ENCODE measurements at regions not wholly inside any gene's neighbourhood (a gene's known extent, or its start where the extent isn't known, plus 50 kb on each side); places are given as distances from the start of the nearest gene placed in this dataset.

DNA sequence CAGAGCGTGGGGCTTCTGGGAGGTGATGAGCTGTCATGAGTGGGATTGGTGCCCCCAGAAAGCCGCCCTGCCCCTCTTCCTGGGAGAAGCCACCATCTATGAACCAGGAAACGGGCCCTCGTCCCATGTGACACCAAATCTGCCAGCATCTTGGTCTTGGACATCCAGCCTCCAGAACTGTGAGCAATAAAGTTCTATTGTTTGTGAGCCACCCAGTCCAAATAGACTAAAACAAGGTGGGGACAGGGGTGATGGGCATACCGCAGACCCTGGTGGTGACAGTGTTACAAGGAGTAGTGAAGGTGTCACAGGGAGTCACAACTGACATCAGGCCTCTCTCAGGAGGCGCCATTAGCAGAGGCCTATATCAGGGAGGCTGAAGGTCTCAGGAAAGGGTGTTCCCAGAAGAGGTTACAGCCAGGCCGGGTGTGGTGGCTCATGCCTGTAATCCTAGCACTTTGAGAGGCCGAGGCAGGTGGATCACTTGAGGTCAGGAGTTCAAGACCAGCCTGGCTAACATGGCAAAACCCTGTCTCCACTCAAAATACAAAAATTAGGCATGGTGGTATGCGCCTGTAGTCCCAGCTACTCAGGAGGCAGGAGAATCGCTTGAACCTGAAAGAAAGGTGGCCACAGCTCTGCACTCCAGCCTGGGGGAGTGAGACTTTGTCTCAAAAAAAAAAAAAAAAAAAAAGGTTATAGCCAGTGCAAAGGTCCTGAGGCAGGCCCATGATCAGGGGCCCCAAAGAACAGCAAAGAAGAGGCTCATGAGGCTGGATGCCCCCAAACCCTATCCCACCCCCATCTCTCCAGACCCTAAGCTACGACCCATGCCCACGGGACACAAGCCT is 53.0 kb downstream of the NCOR2 start:
- no peaks in the 10 kb centered on the region for H3K9me3 Mint-ChIP-seq
- intact Hi-C loops (cut with micrococcal nuclease) = no loop called here
- peaks cover 22% of the 10 kb centered on the region for H3K4me1 Mint-ChIP-seq (ENCODE audit: low read depth)
- H3K36me3 Mint-ChIP-seq (ENCODE audit: low read depth) = peaks cover 6% of the 10 kb centered on the region
- H3K27me3 Mint-ChIP-seq = no peaks in the 10 kb centered on the region
- POLR2A ChIA-PET = interaction anchor here (1.0 kb wide), 1 partner anchor 20 kb away, joined by 3 read pairs; no protein-coding TSS in a partner anchor
- ATAC-seq (no peak), DNase-seq (no peak)
- TF ChIP-seq, protein P1, sequence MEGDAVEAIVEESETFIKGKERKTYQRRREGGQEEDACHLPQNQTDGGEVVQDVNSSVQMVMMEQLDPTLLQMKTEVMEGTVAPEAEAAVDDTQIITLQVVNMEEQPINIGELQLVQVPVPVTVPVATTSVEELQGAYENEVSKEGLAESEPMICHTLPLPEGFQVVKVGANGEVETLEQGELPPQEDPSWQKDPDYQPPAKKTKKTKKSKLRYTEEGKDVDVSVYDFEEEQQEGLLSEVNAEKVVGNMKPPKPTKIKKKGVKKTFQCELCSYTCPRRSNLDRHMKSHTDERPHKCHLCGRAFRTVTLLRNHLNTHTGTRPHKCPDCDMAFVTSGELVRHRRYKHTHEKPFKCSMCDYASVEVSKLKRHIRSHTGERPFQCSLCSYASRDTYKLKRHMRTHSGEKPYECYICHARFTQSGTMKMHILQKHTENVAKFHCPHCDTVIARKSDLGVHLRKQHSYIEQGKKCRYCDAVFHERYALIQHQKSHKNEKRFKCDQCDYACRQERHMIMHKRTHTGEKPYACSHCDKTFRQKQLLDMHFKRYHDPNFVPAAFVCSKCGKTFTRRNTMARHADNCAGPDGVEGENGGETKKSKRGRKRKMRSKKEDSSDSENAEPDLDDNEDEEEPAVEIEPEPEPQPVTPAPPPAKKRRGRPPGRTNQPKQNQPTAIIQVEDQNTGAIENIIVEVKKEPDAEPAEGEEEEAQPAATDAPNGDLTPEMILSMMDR (IDR thresholded peaks at IDR 0.05) = no peak
- CTCF ChIA-PET = no interaction called here
- no peak overlapping the region for H3K4me3 Mint-ChIP-seq
- H3K27ac Mint-ChIP-seq = no peak overlapping the region

DNA sequence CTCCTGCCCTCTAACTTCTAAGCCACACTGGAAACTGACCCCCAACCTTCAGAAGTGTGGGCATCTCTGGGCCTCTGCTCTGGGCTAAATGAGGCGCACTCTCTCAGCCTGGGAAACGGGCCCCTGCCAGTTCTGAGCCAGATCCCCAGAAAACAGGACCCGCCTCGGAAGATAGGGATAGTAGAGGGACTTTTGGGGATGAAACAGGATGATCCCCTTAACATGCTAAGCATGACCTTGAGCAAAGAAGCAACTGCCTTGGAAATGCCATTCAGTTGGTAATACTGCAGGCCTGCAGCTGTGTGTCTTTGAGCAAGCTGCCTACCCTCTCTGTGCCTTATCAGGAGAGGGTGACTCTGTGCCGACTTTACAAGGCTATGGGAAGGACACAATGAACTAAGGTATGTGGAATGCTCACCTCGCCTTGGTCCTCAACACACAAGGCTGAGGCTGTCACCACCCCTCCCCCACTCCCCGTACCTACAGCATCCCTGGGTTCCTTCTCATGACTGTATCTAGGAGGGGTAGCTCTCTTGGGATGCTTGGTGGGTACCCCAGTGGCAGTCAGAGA is 54.0 kb downstream of the NCOR2 start:
- no peak for ATAC-seq
- POLR2A ChIA-PET = no interaction called here
- no peak for DNase-seq
- no peak overlapping the region for H3K4me3 Mint-ChIP-seq
- H3K9me3 Mint-ChIP-seq = no peaks in the 10 kb centered on the region
- intact Hi-C loops (cut with micrococcal nuclease) = no loop called here
- CTCF ChIA-PET = no interaction called here
- no peaks in the 10 kb centered on the region for H3K27me3 Mint-ChIP-seq
- no peak overlapping the region for H3K27ac Mint-ChIP-seq
- TF ChIP-seq, protein P1 (IDR thresholded peaks at IDR 0.05) = no peak
- H3K4me1 Mint-ChIP-seq (ENCODE audit: low read depth) = peaks cover 22% of the 10 kb centered on the region
- H3K36me3 Mint-ChIP-seq (ENCODE audit: low read depth) = peaks cover 6% of the 10 kb centered on the region

DNA sequence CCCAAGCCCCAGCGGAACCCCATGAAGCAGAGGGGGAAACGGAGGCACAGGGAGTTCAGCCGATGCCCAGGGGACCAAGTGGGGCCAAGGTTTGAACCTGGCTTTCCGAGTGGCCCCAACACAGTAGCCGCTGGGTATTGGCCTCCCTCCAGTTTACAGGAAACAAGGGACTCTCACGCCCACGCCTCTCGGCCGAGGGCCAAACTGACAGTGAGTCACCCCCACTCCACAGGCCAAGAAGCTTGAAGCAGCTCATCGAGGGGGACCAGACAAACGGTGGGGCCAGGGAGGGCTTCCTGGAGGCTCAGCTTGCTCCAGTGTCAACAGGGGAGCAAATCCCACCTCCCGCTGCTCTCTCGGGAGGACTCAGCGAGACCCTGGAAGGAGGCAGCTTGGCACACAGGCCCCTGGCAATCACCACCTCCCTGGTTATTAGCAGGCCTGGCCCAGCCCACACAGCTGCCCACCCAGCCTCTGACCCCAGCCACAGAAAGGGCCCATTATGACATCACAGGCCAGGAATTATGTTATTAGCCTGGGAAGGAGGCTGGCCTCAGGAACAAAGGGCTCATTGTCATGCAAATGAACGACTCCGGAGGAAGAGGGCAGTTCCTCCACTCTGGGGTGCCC is 54.6 kb downstream of the NCOR2 start:
- Mint-ChIP-seq H3K27me3 (no peaks in the 10 kb centered on the region), H3K27ac (no peak overlapping the region), H3K9me3 (no peaks in the 10 kb centered on the region), H3K4me3 (no peak overlapping the region), H3K36me3 (ENCODE audit: low read depth) (peaks cover 6% of the 10 kb centered on the region), H3K4me1 (ENCODE audit: low read depth) (peaks cover 22% of the 10 kb centered on the region)
- ATAC-seq = no peak
- no peak for DNase-seq
- CTCF ChIA-PET = no interaction called here
- intact Hi-C loops (cut with micrococcal nuclease) = no loop called here
- POLR2A ChIA-PET = no interaction called here
- TF ChIP-seq, protein P1 (IDR thresholded peaks at IDR 0.05) = no peak

DNA sequence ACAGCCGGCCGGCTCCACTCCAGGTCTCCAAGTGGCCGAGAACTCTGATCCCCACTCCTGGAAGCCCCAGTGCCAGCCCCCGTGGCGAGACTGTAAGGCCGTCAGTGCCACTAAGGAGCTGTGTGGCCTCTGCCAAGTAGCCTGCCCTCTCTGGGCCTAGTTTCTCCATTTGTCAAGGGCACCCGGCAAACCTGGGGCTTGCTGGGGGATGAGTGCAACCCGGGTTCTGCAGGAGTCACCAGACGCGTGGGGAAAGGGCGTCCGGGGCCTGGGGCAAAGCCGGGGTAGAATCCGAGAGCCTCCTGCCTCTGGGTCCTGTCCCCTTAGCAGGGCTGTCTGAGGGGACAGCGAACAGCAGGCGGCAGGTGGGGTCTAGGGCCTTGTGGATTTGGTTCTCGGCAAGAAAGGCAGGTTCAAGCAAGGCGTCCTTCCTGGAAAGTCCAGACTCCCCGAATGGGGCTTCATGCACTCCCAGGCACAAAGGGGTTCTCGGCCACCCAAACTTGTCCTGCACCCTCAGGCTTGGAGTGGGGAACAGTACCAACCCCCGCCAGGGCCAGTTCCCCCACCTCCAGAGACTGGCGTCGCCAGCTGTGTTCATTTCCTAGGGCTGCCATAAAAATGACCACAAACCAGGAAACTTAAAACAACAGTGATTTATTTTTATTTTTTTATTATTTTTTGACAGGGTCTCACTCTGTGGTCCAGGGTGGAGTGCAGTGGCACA is 56.0 kb downstream of the NCOR2 start:
- CTCF ChIA-PET = no interaction called here
- no peak for ATAC-seq

More for the DNA sequence above, 56.0 kb downstream of the NCOR2 start:
- H3K4me3 Mint-ChIP-seq = no peak overlapping the region
- POLR2A ChIA-PET = no interaction called here
- no peaks in the 10 kb centered on the region for H3K9me3 Mint-ChIP-seq
- TF ChIP-seq, protein P1 (IDR thresholded peaks at IDR 0.05) = no peak
- peaks cover 27% of the 10 kb centered on the region for H3K4me1 Mint-ChIP-seq (ENCODE audit: low read depth)
- H3K27ac Mint-ChIP-seq = no peak overlapping the region
- intact Hi-C loops (cut with micrococcal nuclease) = no loop called here
- H3K36me3 Mint-ChIP-seq (ENCODE audit: low read depth) = peaks cover 6% of the 10 kb centered on the region
- H3K27me3 Mint-ChIP-seq = no peaks in the 10 kb centered on the region
- DNase-seq = no peak

Data from activated CD8-positive, alpha-beta T cell treated with anti-CD3 and anti-CD28 coated beads for 36 hours (primary cell).